ENCODE measurements at regions not wholly inside any gene's neighbourhood (a gene's known extent, or its start where the extent isn't known, plus 50 kb on each side); places are given as distances from the start of the nearest gene placed in this dataset.

DNA sequence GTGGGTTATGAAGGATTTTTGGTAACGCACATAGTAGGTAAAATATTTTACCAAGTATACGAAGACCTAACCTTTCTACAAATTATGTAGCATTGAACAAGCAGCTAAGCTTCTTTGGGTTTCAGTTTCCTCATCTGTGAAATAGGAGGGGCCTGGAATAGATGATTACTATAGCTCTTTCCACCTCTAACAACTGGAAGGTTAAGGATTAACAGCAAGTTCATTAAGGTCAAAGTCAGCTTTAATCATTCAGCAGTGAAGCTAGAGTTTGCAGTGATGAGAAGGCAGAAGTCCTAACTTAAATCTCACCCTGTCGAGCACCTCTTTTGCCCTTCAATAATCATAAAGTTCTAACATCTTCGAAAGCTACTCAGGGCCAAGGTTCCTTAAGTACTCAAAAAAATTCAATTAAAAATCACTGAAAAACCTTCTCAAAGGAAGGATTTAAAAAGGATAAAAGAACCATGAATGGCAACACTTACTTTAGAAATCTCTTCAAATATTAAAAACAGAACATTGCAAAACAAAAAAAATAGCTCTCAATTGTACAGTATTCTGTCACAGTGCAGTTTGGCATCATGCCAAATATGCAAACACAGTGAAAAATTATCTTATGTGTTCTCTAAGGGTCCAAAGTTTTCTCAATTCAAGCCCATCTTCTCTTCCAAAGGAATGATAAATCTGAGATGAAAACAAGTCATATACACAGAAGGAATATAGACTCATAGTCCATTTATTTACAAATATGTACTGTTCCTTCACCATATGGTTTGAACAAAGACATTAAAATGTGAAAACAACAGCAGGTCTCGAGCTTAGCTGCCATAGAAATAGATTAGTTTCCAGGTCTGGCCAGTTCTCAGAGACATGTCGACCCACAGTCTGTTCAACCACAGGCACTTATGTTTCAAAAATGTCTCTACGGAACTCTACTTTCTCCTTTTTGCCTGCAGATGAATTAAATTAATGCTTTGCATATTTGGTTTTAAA lies 152.0 kb upstream of the SLC13A1 start:
- H3K27ac ChIP-seq, result no peak overlapping the region
- no peak for DNase-seq

DNA sequence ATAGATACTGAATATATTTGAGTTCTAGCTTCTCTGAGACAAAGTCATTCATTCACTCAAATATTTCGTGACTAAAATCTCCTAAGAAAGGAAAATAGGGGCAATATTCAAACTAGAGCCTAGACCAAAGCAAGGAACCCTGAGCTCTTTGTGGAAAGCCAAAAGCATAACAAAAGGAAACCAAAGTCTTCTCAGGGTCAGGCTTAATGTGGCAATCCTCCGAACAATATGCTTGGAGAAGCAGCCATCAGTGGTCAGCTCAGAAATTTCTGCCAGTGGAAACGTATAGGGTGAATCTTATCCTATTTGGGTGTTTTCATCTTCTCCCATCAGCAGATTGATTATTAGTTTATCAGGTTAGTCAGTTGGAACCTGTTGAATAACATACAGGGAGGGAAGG lies 151.3 kb upstream of the SLC13A1 start:
- Histone ChIP-seq H3K36me3 (replicated peaks) (no peaks in the 10 kb centered on the region), H3K27me3 (replicated peaks) (no peaks in the 10 kb centered on the region), H3K4me3 (ENCODE audit: low read depth, low read length) (no peak overlapping the region), H3K27ac (no peak overlapping the region)
- no peak for DNase-seq
- TF ChIP-seq, protein P1, sequence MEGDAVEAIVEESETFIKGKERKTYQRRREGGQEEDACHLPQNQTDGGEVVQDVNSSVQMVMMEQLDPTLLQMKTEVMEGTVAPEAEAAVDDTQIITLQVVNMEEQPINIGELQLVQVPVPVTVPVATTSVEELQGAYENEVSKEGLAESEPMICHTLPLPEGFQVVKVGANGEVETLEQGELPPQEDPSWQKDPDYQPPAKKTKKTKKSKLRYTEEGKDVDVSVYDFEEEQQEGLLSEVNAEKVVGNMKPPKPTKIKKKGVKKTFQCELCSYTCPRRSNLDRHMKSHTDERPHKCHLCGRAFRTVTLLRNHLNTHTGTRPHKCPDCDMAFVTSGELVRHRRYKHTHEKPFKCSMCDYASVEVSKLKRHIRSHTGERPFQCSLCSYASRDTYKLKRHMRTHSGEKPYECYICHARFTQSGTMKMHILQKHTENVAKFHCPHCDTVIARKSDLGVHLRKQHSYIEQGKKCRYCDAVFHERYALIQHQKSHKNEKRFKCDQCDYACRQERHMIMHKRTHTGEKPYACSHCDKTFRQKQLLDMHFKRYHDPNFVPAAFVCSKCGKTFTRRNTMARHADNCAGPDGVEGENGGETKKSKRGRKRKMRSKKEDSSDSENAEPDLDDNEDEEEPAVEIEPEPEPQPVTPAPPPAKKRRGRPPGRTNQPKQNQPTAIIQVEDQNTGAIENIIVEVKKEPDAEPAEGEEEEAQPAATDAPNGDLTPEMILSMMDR (IDR thresholded peaks at IDR 0.05; ENCODE audit: low read depth, low read length, missing control alignments), result no peak
- in situ Hi-C loops (cut with HindIII; ENCODE audit: low pct_ligation_motif_present, low sequenced_read_pairs), result no loop called here

More for the DNA sequence above, 152.0 kb upstream of the SLC13A1 start:
- in situ Hi-C loops (cut with HindIII; ENCODE audit: low pct_ligation_motif_present, low sequenced_read_pairs), result no loop called here
- no peaks in the 10 kb centered on the region for H3K36me3 ChIP-seq (replicated peaks)
- H3K4me3 ChIP-seq (ENCODE audit: low read depth, low read length), result no peak overlapping the region
- TF ChIP-seq, protein P1 (IDR thresholded peaks at IDR 0.05; ENCODE audit: low read depth, low read length, missing control alignments), result no peak
- no peaks in the 10 kb centered on the region for H3K27me3 ChIP-seq (replicated peaks)

DNA sequence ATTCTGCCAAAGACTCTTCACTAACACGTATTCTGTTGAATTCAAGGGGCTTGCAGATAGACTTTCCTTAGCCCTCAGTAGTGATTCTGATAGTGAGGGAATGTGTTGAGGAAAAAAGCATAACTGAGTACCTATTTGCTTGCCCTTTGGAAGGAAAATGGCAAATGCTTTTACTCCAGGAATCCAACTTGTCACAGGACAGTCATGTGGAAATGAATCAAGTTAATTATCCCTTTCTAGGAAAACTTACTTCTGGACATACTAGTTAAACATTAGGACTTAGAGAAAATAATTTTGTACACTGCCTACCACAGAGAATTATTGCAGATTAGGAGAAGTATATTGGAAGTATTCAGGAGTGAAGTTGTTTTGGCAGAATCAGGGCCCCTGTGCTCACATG lies 148.9 kb upstream of the SLC13A1 start:
- TF ChIP-seq, protein P1 (IDR thresholded peaks at IDR 0.05; ENCODE audit: low read depth, low read length, missing control alignments), result no peak
- Histone ChIP-seq H3K27me3 (replicated peaks) (no peaks in the 10 kb centered on the region), H3K4me3 (ENCODE audit: low read depth, low read length) (no peak overlapping the region), H3K27ac (no peak overlapping the region), H3K36me3 (replicated peaks) (no peaks in the 10 kb centered on the region)
- DNase-seq, result no peak
- in situ Hi-C loops (cut with HindIII; ENCODE audit: low pct_ligation_motif_present, low sequenced_read_pairs), result no loop called here

DNA sequence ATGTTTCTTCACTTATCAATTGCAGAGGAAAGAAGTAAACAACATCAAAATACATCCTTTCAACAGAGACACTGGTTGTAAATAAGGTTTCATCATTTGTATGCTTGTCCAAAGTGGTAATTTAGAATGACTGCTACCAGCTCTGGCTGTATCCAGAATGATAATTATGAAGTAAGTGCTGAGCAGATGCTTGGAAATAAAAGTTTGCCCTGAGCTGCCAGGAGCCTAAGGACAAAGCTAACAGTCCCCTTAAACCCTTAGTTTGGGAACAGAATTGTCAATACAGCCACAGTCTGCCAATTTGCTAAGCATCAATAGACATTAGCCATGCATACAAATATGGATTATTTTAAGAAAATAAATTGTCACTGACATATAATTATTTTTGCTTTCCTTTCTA lies 147.0 kb upstream of the SLC13A1 start:
- TF ChIP-seq, protein P1 (IDR thresholded peaks at IDR 0.05; ENCODE audit: low read depth, low read length, missing control alignments), result no peak
- no peak overlapping the region for H3K4me3 ChIP-seq (ENCODE audit: low read depth, low read length)
- no peak for DNase-seq
- no peaks in the 10 kb centered on the region for H3K36me3 ChIP-seq (replicated peaks)
- in situ Hi-C loops (cut with HindIII; ENCODE audit: low pct_ligation_motif_present, low sequenced_read_pairs), result no loop called here
- no peaks in the 10 kb centered on the region for H3K27me3 ChIP-seq (replicated peaks)
- H3K27ac ChIP-seq, result no peak overlapping the region

DNA sequence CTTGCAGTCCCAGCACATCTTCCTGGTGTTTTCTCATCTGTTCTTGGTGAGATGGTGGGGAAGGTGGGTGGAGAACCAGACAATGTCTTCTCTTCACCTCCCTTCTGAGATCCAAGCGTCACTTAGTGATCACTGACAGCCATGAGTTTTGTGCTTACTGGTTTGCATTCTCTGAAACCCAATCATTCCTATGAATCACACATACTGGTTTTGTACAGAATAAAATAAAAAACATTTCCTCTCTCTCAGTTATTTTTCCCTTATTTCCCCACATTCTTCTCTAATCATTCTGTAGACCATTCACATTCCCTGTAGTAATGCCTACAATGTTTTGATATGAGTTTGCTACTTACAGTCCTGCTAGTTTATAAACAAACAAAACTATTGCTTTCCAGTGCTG lies 143.8 kb upstream of the SLC13A1 start:
- TF ChIP-seq, protein P1 (IDR thresholded peaks at IDR 0.05; ENCODE audit: low read depth, low read length, missing control alignments), result no peak
- Histone ChIP-seq H3K27me3 (replicated peaks) (no peaks in the 10 kb centered on the region), H3K36me3 (replicated peaks) (no peaks in the 10 kb centered on the region), H3K4me3 (ENCODE audit: low read depth, low read length) (no peak overlapping the region), H3K27ac (no peak overlapping the region)
- in situ Hi-C loops (cut with HindIII; ENCODE audit: low pct_ligation_motif_present, low sequenced_read_pairs), result no loop called here
- DNase-seq, result no peak
